Sigmoid colon (tissue), 6 donors: ENCODE measurements at regions not wholly inside any gene's neighbourhood (a gene's known extent, or its start where the extent isn't known, plus 50 kb on each side); places are given as distances from the start of the nearest gene placed in this dataset.

Experiments
- DNase-seq: peaks from one replicate; pipeline ENCODE4 v3.0.0-alpha.2; 2019
- H3K27ac ChIP-seq, 4 donors: fragments of 200-600 bp; sonication (generic); one replicate each; pipeline ENCODE4 v1.5.1; 2016 to 2019; ENCODE audit warnings: mild to moderate bottlenecking in 1 of 4
- H3K27me3 ChIP-seq, 3 donors: fragments of 200-600 bp; sonication (generic); one replicate each; pipeline ENCODE4 v1.5.1; 2019; ENCODE audit warnings: mild to moderate bottlenecking in 1 of 3
- H3K36me3 ChIP-seq, 4 donors: fragments of 200-600 bp; sonication (generic); one replicate each; pipeline ENCODE4 v1.5.1; 2016 to 2019
- H3K4me1 ChIP-seq, 4 donors: fragments of 200-600 bp; sonication (generic); one replicate each; pipeline ENCODE4 v1.5.1; 2017 to 2019
- H3K4me3 ChIP-seq, 4 donors: fragments of 200-600 bp; sonication (generic); one replicate each; pipeline ENCODE4 v1.5.1; 2017 to 2019; ENCODE audit warnings: mild to moderate bottlenecking in 2 of 4, moderate library complexity in 1 of 4
- H3K9me3 ChIP-seq, 4 donors: fragments of 200-600 bp in 3 of 4; sonication (generic) in 3 of 4; one replicate each; pipeline versions ENCODE4 v1.5.1 to v1.6.1; 2013 to 2019
- EP300 ChIP-seq, 4 donors: sonication (generic); formaldehyde crosslinking; IDR thresholded peaks; one replicate each; pipeline ENCODE4 v1.6.1; 2017; ENCODE audit warnings: antibody characterized with exemption in 4 of 4
- POLR2A ChIP-seq, 2 donors: fragments of 450-650 bp; IDR thresholded peaks; one replicate each; pipeline ENCODE4 v1.6.1; 2016; ENCODE audit warnings: antibody characterized with exemption in 2 of 2, mild to moderate bottlenecking in 2 of 2, moderate library complexity in 2 of 2
- POLR2AphosphoS5 ChIP-seq, 4 donors: sonication (generic); formaldehyde crosslinking; IDR thresholded peaks; one replicate each; pipeline ENCODE4 v1.6.1; 2017; ENCODE audit warnings: antibody characterized with exemption in 4 of 4
- WGBS, 2 donors: extraction: QIAGEN DNeasy Blood & Tissue Kit; methylation state at CpG; one replicate each; pipeline ENCODE4 v1.1.7; 2013; 5-methylcytosine and 5-hydroxymethylcytosine counted together
- intact Hi-C: fragments of 100-400 bp; cut with DNase I; formaldehyde crosslinking; loops from one replicate; pipeline ENCODE4 v1.15.1; 2023
- TF ChIP-seq, protein P1 (sequence below), 4 experiments: fragments of 450-650 bp in 3 of 4; fragments of 200-600 bp in 1 of 4; IDR thresholded peaks; one replicate each; pipeline ENCODE4 v1.5.1; 2016 to 2019; ENCODE audit warnings: antibody characterized with exemption in 4 of 4, mild to moderate bottlenecking in 3 of 4, moderate library complexity in 2 of 4
- donor health status: healthy with polysubstance abuse.
- donor health status: healthy.

DNA sequence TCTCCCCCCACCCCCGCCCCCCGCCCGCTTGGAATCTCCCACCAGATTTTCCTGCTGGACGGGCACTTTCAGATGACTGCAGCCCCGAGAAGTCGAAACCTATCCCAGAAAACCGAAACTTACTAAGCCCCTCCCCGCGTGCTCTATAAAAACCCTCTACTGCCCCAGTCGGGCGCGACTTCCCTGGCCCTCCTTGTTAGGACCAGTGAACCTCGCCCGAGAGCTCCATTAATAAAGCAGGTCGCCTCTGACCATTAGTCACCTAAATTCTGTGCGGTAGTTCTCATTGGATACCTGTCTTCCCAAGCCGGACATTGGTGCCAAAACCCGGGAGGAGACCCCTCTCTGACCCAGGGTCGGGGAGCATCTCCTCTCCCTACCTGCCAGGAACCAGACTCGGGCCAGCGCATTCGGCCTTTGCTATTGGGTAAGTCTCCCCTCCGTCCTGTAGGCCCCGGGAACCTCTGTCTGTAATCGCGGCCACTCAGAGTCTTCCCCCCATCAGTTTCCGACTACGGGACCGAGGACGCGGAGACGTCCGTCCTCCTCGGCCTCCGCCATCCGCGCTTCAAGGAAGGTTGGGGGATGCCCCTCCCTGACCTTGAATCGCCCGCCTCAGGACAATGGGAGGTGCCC lies 958.0 kb downstream of the RPA4 start:
- Histone ChIP-seq H3K4me1 (no peaks in the 10 kb centered on the region), H3K27me3 (no peaks in the 10 kb centered on the region), H3K9me3 (no peaks in the 10 kb centered on the region), H3K36me3 (no peaks in the 10 kb centered on the region), H3K4me3 (no peak overlapping the region), H3K27ac (no peak overlapping the region)
- intact Hi-C loops: no loop called here
- no peak for DNase-seq
- TF ChIP-seq POLR2A (IDR thresholded peaks at IDR 0.05) (no peak), POLR2AphosphoS5 (IDR thresholded peaks at IDR 0.05) (no peak), EP300 (IDR thresholded peaks at IDR 0.05) (no peak)
- TF ChIP-seq, protein P1, sequence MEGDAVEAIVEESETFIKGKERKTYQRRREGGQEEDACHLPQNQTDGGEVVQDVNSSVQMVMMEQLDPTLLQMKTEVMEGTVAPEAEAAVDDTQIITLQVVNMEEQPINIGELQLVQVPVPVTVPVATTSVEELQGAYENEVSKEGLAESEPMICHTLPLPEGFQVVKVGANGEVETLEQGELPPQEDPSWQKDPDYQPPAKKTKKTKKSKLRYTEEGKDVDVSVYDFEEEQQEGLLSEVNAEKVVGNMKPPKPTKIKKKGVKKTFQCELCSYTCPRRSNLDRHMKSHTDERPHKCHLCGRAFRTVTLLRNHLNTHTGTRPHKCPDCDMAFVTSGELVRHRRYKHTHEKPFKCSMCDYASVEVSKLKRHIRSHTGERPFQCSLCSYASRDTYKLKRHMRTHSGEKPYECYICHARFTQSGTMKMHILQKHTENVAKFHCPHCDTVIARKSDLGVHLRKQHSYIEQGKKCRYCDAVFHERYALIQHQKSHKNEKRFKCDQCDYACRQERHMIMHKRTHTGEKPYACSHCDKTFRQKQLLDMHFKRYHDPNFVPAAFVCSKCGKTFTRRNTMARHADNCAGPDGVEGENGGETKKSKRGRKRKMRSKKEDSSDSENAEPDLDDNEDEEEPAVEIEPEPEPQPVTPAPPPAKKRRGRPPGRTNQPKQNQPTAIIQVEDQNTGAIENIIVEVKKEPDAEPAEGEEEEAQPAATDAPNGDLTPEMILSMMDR (IDR thresholded peaks at IDR 0.05): no peak
- 98% methylated on average over 39 of the region's 39 CpGs for WGBS, 2 donors

- intact Hi-C loops: no loop called here
- Histone ChIP-seq H3K36me3 (no peaks in the 10 kb centered on the region), H3K9me3 (no peaks in the 10 kb centered on the region), H3K27me3 (no peaks in the 10 kb centered on the region), H3K4me1 (no peaks in the 10 kb centered on the region), H3K4me3 (no peak overlapping the region), H3K27ac (no peak overlapping the region)
- DNase-seq: no peak
- TF ChIP-seq POLR2A (IDR thresholded peaks at IDR 0.05) (no peak), EP300 (IDR thresholded peaks at IDR 0.05) (no peak), POLR2AphosphoS5 (IDR thresholded peaks at IDR 0.05) (no peak)
- TF ChIP-seq, protein P1 (IDR thresholded peaks at IDR 0.05): no peak
- WGBS, 2 donors: 97 to 98% methylated on average over 35 of the region's 35 CpGs
Observed at GRCh38 chrX:97842468-97843199, 958.9 kb downstream of the RPA4 start.

DNA sequence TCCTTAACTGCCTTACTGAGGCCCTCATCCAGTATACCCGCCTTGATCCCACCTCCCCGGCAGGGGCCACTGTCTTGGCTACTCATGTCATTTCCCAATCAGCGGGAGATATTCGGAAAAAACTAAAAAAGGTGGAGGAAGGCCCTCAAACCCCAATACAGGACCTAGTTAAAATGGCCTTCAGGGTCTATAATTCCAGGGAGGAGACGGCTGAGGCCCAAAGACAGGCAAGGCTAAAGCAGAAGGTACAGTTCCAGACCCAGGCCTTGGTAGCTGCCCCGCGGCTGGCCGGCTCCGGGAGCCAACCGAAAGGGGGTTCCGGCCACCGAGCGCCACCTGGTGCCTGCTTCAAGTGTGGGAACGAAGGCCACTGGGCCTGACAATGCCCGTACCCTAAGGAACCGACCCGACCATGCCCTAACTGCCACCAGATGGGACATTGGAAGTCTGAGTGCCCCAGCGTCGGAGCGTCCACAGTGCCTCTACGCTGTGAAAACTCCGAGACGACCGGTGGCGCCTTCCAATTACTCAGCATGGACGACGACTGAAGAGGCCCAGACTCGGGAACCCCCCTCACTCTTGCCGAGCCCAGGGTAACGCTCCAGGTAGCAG lies 959.6 kb downstream of the RPA4 start:
- 96 to 97% methylated on average over 30 of the region's 30 CpGs for WGBS, 2 donors
- TF ChIP-seq, protein P1 (IDR thresholded peaks at IDR 0.05): no peak
- no peak for TF ChIP-seq EP300 (IDR thresholded peaks at IDR 0.05)
- TF ChIP-seq POLR2A (IDR thresholded peaks at IDR 0.05): no peak
- TF ChIP-seq POLR2AphosphoS5 (IDR thresholded peaks at IDR 0.05): no peak
- intact Hi-C loops: no loop called here
- Histone ChIP-seq H3K4me3 (no peak overlapping the region), H3K36me3 (no peaks in the 10 kb centered on the region), H3K27ac (no peak overlapping the region), H3K9me3 (no peaks in the 10 kb centered on the region), H3K4me1 (no peaks in the 10 kb centered on the region), H3K27me3 (no peaks in the 10 kb centered on the region)
- DNase-seq: peak; percentile 61

GRCh38 chrX:97844161-97844560 lies 960.5 kb downstream of the RPA4 start:
- WGBS, 2 donors: 96 to 98% methylated on average over 18 of the region's 18 CpGs
- Histone ChIP-seq H3K36me3 (no peaks in the 10 kb centered on the region), H3K27ac (no peak overlapping the region), H3K4me1 (no peaks in the 10 kb centered on the region), H3K9me3 (no peaks in the 10 kb centered on the region), H3K4me3 (no peak overlapping the region), H3K27me3 (no peaks in the 10 kb centered on the region)
- TF ChIP-seq POLR2A (IDR thresholded peaks at IDR 0.05) (no peak), EP300 (IDR thresholded peaks at IDR 0.05) (no peak), POLR2AphosphoS5 (IDR thresholded peaks at IDR 0.05) (no peak)
- TF ChIP-seq, protein P1 (IDR thresholded peaks at IDR 0.05): no peak
- intact Hi-C loops: no loop called here
- DNase-seq: no peak
